CD4-positive, alpha-beta T cell treated with Interleukin-15 for 1 hour (primary cell): ENCODE measurements at regions not wholly inside any gene's neighbourhood (a gene's known extent, or its start where the extent isn't known, plus 50 kb on each side); places are given as distances from the start of the nearest gene placed in this dataset.
"Not testable (repeated sequence)": the region's sequence is repeated elsewhere in the genome, so short reads cannot be mapped to it uniquely, and the experiment has no call there.

Experiments
- DNase-seq: peaks from one replicate; pipeline ENCODE4 v3.0.0-alpha.2; 2020

DNA sequence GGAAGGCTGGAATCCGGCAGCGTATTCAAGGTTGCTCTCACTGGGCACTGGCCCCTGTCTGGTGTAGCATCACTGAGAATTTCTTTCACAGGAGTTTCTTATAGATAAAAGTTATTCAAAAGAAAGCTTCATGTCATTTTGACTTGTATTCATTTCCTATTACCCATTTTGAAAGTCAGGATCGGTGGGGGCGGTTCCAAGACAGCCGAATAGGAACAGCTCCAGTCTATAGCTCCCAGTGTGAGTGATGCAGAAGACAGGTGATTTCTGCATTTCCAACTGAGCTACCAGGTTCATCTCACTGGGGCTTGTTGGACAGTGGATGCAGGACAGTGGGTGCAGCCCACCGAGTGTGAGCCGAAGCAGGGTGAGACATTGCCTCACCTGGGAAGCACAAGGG is 51.5 kb upstream of the CDC42EP3 start:
- DNase-seq: not testable (repeated sequence)

DNA sequence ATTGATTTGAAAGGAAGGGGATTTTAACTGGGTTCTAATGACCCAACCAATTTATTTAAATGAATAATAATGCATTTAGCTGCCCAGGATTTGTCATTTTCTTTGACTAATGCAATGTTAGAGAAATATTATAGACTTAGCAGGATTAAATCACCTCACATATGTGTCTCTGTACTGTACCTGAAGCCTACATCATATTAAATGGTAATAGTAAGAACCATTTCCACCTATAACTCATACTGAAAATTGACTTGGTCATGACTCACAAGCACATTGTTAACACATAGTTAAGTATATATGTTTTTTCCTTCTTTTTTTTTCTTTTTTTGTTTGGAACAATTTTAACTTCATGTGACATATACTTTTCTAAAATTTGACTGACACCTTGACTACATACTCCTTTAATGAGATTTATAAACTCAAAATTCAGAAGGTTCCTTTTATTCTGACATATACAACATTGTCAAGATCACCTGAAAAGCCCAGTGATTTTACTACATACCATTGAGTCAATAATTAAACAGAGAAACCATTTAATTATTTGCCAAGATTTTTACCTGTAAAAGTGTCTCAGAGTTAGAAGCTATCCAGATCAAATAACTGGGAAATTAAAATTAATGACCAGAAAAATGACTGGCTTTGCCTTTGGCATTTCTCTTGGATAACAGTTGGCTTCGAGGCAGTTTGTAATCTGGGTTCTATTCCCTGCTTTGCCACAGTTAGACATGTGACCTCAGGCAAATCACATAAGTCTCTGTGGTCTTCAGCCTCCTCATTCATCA is 58.8 kb upstream of the CDC42EP3 start:
- DNase-seq: no peak

DNA sequence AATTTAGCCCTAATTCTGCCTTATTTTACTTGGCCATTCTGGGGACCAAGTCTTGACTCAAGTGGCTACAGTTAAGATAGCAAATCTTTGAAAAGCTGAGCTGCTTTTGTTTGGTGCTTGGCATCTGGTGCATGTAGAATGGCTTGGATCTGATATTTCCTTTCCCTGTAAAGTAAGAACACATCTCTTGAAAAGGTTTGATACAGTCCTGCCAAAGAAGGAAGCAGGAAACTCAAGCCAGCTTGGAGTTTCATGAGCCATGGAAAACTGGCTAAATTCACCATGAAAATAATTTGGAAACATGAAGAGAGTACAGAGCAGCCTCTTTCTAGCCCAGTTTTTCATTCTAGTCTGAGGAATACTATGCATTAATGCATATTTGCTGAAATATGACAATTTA is 61.0 kb upstream of the CDC42EP3 start:
- not testable (repeated sequence) for DNase-seq

DNA sequence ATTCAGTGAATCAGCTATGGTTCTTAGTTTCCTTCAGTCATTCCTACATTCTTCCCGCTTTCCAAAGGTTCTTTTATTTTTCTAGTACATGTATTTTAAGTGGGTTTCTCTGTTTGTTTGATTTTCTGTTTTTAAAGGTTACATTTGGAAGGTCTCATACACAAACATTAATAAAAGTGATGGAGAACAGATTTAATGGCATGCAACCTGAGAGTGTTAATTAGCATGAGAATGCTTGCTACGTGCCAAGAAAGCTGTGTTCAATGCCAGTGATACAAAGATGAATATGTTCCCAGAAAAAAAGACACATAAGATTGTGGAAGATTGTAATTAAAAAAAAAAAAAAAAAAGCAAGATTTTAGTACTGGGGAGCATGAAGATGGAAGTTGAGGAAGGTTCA is 61.8 kb upstream of the CDC42EP3 start:
- no peak for DNase-seq

DNA sequence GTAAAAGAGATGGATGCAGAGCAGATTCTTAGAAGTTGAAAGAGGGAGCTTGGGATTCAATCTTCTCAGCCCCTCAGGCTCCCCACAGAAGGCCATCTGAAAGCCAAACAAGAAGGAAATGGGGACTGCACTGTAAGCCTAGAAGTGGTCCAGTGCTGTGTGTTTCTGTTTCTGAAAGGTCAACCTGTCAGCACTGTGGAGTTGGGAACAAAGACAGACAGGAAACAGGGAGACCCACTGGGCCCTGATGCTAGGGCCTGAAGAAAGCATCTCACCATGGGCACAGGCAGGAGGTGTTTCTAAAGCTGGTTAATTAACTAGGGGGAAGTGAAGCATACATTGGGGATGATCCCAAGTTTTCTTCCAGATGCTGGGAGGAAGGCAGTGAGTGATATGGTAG is 62.5 kb upstream of the CDC42EP3 start:
- not testable (repeated sequence) for DNase-seq

DNA sequence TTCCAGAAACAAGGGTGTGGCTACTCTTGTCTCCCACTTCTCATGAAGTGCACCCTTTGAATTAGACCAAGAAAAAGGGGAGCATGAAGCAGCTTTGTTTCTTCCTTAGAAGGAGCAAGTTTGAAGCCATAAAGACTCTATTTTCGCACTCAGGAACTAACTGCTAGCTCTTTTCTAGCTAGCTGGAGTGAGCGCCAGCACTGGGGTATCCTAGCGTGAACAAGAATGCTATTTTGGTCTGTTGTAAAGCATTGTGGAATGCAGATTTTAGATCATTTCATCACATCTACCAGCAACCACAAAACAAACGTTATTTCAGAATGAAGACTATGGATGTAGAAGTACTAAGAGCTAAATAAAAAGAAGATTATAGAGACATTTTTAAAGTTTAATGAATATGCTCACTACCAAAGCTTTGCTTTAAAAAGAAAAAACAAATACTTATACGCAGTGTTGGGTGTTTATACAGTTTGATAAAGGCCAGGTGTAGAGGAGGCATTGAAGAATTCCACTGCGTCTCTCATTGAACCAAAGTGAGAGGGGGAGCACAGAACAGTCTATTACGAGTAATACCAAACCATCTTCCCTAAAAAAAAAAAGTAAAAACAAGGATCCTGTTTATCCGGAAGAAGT is 63.6 kb upstream of the CDC42EP3 start:
- not testable (repeated sequence) for DNase-seq

DNA sequence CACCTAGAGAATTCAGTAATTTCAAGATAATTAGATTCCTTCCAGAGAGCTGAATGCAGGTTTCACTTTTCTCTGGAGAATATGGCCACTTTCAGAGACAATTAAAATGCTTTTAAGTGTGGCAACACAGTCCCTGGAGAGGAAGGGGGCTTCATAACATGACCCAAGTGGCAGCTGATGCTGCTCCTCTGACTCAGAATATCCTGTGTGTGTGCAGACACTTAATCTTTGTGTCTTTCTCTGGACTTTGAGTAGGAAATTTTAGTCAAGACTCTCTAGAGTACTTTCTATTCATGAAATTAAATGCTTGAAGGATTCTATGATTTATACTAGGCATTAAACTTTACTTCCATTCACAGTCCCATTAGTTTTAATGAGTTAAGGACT is 64.1 kb upstream of the CDC42EP3 start:
- DNase-seq: not testable (repeated sequence)

DNA sequence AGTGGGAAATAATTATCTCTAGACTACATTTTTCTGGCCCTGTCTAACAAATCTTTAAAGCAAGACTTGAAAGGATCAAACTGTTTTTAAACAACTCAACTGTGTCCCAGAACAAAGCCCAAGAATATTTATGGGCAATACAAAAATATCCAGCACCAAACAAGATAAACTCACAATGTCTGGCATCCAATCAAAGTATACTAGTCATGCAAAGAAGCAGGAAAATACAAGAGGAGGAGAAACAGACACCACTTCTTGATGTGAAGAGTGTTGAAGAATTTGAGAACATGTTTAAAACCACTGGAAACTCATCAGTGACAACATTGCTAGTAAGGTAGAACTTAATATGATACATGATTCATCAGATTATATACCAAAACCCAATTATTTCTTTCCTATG is 66.1 kb upstream of the CDC42EP3 start:
- DNase-seq: no peak

DNA sequence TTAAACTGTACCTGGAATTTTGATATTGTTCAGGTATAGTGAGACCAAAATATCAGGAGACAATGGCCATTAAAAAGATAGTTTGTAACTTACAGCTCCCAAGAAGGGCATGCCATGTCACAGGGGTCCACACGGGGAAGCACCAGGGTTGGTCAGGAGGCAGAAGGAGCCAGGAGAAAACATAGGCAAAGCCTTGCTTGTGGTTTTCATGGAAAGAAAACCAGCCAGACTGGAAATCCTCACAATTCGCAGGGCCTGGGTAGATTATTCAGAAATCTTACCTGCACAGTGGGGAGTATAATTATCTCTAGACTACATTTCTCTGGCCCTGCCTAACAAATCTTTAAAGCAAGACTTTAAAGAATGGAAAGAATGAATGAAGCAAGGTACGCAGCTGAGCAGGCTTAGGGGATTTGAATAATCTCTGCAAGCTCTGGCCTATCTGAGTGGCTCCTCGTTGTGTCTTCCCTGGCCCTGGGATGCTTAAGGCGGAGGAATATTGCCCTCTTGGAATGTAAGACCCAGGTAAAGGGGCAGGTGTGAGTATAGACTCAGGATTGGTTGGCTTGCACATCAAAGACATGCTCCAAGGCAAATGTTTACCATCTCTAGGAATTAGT is 66.9 kb upstream of the CDC42EP3 start:
- DNase-seq: no peak

DNA sequence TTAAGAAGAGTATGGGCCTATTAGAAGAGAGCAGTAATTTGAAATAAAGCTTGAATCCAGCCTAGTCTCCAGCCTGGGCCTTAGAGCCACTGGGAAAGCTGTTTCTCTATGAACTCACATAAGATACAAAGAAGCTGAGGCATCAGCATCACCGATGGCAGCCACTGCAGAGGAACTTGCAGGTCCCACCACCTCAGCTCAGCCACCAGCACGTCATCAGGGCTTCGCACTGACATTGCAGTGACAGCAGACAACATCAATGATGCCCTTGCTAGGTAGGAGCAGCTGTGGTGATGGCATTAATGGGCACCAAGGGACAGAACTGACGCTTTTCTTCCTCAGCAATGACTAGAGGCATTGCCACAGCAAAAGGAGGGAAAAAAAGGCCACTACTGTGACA is 67.7 kb upstream of the CDC42EP3 start:
- no peak for DNase-seq

DNA sequence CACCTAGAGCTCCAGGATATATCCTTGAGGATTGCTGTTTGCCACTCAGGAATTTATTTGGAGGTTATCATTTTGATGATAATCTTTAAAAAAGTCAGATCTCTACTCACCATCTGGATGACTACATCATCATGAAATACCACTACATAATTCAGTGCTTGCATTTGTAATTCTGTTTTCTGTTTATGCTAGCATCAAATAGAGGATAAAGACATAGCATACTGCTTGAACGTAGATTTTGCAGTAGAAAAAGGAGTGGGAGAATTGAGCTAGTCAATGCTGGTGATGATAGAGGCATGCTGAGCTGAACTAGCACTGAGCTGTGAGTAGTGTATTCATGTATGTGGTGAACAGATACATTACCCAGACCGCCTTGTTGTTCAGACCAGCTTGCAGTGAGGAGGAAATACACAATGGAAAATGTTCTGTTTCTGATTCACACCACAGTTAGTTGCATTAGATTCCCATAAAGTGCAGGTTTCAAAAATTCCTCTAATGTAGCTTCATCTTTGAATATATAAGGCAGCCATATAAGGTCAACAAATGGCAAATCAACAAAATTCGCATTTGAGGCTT is 68.8 kb upstream of the CDC42EP3 start:
- DNase-seq: no peak

DNA sequence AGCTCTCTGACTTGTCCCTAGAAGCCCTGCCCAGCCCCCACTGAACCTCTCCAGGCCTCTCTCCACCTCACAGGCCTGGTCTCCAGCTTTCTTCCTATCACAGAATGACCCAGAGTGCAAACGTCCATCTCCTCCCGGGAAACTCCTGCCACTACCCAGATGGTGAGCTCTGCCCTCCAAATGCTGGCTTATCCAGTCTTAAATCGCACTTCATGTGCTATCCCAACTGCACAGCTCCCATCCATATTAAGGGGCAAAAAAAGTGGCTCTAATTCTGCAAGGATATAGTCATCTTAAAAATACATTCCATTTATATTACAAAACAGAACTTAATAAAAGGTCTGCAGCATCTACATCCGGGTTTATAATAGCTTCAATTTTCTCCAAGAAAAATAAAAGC is 70.8 kb upstream of the CDC42EP3 start:
- no peak for DNase-seq

DNA sequence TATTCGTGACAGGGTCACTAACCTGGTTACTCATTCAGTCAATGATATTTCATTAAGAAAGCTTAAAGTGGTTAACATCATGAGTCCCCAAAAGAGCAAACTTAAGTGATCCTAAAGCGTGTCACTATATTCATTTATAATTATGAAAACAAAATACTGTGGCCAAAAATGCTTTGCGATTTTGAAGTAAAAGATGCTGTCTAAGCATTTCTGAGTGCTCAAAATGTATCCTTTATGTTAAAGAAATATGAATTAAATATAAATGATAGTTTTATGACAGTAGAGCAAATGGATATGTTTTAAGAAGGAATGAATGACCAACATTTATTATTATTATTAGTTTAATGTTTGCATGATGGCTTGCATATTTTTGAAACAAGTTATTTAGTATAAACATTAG is 72.6 kb upstream of the CDC42EP3 start:
- DNase-seq: no peak

DNA sequence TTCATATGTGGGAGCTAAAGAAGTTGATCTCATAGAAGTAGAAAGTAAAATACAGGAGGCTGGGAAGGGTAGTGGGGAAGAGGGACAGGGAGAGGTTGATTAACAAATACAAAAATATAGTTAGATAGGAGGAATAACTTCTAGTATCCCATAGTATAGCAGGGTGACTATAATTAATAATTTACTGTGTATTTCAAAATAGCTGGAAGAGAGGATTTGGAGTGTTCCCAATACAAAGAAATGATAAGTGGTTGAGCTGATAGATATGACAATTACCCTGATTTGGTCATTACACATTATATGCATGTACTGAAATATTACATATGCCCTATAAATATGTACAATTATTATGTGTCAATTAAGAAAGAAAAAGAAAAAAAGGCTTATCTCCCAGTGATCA is 73.5 kb upstream of the CDC42EP3 start:
- DNase-seq: not testable (repeated sequence)

DNA sequence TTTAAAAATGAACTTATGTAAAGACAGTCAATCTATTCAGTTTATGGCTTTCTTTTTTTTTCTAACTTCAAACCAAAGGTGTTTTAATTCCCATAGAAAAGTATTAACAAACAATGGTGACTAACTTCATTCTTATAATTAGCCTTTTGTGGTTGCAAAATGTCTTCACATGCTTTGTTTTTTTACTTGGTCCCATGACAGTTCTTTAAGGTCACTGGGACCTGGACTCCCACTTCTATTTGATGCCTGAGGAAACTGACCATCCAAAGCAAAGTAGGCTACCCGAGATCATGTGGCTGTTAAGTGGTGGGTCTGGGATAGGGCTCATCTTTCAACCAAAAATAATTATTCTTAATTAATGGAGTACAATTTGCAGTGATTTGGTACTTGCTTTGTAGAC is 74.6 kb upstream of the CDC42EP3 start:
- DNase-seq: not testable (repeated sequence)

DNA sequence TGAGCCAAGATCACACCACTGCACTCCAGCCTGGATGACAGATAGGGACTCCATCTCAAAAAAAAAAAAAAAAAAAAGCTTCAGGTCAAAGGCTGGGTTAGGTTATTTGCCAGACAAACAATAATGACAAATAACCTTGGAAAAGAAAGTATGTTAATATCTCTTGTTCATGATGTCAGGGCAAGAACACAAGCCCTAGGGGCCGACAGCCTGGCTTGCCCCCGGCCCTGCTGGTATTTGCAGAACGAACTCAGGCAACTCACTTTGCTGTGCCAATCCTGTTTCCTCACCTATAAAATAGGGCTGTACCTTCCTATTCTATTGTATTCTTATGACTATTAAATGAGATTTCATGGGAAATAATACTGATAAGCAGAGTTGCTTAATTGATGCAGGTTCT is 75.4 kb upstream of the CDC42EP3 start:
- no peak for DNase-seq

DNA sequence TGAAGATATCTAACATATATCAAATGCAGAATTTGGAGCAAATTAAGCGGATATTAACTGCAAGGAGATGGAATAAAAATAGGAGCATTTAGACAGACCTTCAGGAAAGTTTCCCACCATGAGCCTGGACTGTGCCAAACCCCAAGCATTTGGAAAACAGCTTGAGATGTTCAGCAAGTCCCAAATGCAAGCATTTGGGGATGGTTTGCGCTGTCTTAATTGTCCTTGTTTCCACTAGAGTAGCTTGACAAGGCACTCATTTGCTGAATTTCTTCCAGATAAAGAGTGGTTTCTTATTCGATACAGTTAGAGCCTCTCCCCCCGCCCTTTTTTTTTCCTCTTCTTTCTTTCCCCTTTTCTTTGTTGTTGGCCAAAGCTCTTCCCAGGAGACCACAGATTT is 77.1 kb upstream of the CDC42EP3 start:
- DNase-seq: no peak

DNA sequence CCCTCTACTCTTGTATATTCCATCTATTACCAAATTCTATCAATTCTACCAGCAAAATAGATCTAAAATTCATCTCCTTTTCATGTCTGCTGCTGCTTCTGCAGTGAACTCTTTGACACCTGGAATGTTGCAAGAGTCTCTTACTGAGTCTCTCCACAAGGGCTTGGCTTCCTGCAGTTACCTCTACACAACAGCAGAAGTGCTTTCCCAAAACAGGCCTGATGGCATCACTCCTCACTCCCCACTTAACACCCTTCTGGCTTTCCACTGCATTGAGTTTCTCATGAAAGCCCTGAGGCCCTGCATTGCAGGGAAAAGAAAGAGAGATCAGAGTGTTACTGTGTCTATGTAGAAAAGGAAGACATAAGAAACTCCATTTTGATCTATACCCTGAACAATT is 78.8 kb upstream of the CDC42EP3 start:
- DNase-seq: not testable (repeated sequence)

DNA sequence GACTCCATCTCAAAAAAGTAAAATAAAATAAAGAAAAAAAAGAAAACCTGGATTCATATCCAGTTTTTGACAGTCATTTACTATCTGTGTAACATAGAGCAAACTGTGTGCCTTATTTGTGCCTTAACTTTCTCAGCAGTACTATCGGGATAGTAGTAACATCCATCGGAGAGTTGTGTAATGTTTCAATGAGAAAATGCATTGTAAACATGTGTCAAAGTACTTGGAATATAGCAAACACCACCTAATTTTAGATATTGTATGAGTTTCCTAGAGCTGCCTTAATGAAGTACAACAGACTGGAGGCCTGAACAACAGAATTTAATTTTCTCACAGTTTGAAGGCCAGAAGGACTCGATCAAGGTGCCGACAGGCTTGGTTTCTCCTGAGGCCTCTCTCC is 81.3 kb upstream of the CDC42EP3 start:
- DNase-seq: no peak

DNA sequence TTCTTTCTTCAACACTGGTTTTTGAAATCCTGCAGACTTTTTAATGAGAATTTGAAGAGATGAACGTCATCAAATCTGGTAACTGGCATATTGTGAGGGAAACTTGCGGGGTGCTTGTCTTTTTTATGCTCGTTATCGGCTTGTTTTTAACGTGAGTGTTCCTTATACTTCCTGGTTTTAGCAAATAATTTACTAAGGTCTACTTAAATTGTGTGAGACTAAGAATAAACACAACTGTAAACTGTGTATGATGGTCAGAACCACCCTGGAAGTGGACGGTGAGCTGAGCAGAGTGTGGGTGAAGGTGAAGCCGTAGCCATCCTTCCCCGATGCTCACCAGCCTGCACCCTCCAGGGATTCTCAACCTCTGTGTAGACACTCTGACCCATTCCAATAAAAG is 82.3 kb upstream of the CDC42EP3 start:
- no peak for DNase-seq

DNA sequence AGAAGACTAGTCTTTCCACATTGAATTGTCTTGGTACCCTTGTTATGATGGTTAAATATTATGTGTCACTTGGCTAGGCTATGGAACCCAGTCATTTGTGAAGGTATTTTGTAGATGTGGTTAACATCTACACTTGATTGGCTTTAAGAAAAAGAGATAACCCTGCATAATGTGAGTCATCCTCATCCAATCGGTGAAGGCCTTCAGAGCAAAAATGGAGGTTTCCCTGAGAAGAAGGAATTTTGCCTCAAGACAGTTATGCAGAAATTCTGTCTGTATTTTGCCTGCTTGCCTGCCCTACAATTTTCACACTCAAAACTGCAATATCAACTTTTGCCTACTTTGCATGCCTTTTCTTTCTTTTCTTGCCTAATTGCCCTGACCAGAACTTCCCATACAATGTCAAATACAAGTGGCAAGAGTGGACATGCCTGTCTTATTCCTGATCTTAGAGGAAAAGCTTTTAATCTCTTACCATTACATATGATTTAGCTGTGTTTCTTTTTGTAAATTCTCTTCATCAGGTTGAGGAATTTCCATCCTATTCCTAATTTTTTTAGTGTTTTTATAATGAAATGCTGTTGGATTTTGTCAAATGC is 84.6 kb upstream of the CDC42EP3 start:
- not testable (repeated sequence) for DNase-seq

DNA sequence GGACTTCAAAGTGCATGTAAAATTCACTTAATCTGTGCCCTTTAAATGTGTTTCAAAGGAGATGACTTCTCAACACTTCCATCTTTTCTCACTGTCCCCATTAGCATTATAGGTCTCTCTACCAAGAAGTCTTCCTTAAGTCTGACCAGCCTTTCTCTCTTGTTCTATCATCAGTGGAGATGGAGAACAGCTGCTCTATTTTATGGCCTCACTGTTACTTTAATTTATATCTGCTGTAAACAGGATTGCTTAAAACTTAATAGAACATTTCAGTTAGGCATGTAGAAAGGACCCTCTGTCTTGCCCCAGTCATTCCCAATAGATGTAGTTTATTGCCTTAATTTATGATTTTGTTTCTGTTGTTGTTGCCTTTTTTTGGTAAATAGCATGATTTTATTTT is 86.0 kb upstream of the CDC42EP3 start:
- not testable (repeated sequence) for DNase-seq

DNA sequence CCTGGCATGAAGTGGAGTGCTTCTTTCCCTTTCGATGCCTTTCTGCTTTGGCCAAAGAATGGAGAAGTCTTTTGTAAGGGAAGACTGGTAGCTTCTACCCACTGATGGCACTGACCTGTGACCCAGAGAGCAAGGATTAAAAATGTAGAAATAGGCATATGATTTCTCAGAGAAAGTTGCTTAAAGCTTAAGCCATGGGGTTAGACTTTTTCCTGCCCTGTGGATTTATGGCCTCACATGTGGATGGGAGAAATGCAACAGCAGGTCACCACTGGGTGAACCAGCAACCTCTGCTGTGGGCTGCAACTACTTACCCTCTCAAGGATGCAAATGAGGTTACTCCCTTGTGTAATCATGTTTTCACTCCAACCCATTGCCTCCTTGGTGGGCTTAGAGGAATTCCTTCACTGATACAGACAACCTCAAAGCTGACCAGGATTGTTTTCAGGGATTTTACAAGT is 86.7 kb upstream of the CDC42EP3 start:
- DNase-seq: not testable (repeated sequence)
